ENCODE measurements at regions not wholly inside any gene's neighbourhood (a gene's known extent, or its start where the extent isn't known, plus 50 kb on each side); places are given as distances from the start of the nearest gene placed in this dataset.

DNA sequence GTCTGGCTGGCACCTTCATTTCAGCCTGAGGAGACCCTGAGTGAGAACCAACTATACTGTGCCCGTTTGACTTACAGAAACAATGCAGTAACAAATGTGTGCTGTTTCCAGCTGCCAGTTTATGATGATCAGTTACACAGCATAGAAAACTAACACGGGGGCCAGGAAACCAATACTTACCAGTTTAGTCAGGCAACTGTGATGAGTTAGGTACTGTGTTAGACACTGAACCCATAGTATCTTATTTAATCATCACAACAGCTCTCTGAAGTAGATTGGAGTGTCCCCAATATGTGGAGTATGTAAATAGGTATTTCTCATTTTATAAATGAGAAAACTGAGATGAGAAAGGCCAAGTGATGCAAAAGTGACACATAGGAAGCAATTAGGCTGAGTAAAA is 620.9 kb upstream of the KLF12 start:
- H3K4me1 Mint-ChIP-seq, result no peaks in the 10 kb centered on the region
- H3K4me1 ChIP-seq (ENCODE audit: control insufficient read depth, insufficient read depth, low read length, poor library complexity, severe bottlenecking), result no peaks in the 10 kb centered on the region
- H3K4me3 ChIP-seq (ENCODE audit: low read depth, low read length), result no peak overlapping the region
- no peak overlapping the region for H3K27ac Mint-ChIP-seq
- DNase-seq (no peak), ATAC-seq (ENCODE audit: low read depth in 2 of 2) (no peak)
- H3K36me3 ChIP-seq (ENCODE audit: control insufficient read depth, insufficient read depth, low read length), result no peaks in the 10 kb centered on the region
- no peaks in the 10 kb centered on the region for H3K9me3 Mint-ChIP-seq
- H3K27me3 Mint-ChIP-seq, result peaks cover 4% of the 10 kb centered on the region
- no peaks in the 10 kb centered on the region for H3K27me3 ChIP-seq (ENCODE audit: control insufficient read depth, insufficient read depth, low read length)
- no peak overlapping the region for H3K27ac ChIP-seq (ENCODE audit: insufficient read depth, low read length, poor library complexity, severe bottlenecking)
- H3K4me3 Mint-ChIP-seq, result no peak overlapping the region
- no peaks in the 10 kb centered on the region for H3K9me3 ChIP-seq (ENCODE audit: control insufficient read depth in 2 of 2, low read length in 2 of 2)
- H3K36me3 Mint-ChIP-seq, result no peaks in the 10 kb centered on the region

- Mint-ChIP-seq H3K36me3 (no peaks in the 10 kb centered on the region), H3K4me3 (no peak overlapping the region), H3K27me3 (peaks cover 4% of the 10 kb centered on the region), H3K27ac (no peak overlapping the region), H3K9me3 (no peaks in the 10 kb centered on the region), H3K4me1 (no peaks in the 10 kb centered on the region)
- Histone ChIP-seq H3K4me3 (ENCODE audit: low read depth, low read length) (no peak overlapping the region), H3K27ac (ENCODE audit: insufficient read depth, low read length, poor library complexity, severe bottlenecking) (no peak overlapping the region), H3K4me1 (ENCODE audit: control insufficient read depth, insufficient read depth, low read length, poor library complexity, severe bottlenecking) (no peaks in the 10 kb centered on the region), H3K27me3 (ENCODE audit: control insufficient read depth, insufficient read depth, low read length) (no peaks in the 10 kb centered on the region), H3K36me3 (ENCODE audit: control insufficient read depth, insufficient read depth, low read length) (no peaks in the 10 kb centered on the region), H3K9me3 (ENCODE audit: control insufficient read depth in 2 of 2, low read length in 2 of 2) (no peaks in the 10 kb centered on the region)
- DNase-seq (no peak), ATAC-seq (ENCODE audit: low read depth in 2 of 2) (no peak)
Observed at GRCh38 chr13:74751739-74752138, 617.5 kb upstream of the KLF12 start.

GRCh38 chr13:74747186-74747955 is 613.2 kb upstream of the KLF12 start:
- Mint-ChIP-seq H3K9me3 (peaks cover 0 to 3% (median 0%) of the 10 kb centered on the region in 7 donors), H3K4me3 (no peak overlapping the region), H3K27ac (no peak overlapping the region), H3K4me1 (no peaks in the 10 kb centered on the region), H3K27me3 (no peaks in the 10 kb centered on the region), H3K36me3 (no peaks in the 10 kb centered on the region)
- DNase-seq (no peak), ATAC-seq (ENCODE audit: low read depth in 2 of 2) (no peak)
- Histone ChIP-seq H3K4me3 (ENCODE audit: low read depth, low read length) (no peak overlapping the region), H3K9me3 (ENCODE audit: control insufficient read depth in 2 of 2, low read length in 2 of 2) (no peaks in the 10 kb centered on the region), H3K27ac (ENCODE audit: insufficient read depth, low read length, poor library complexity, severe bottlenecking) (no peak overlapping the region), H3K4me1 (ENCODE audit: control insufficient read depth, insufficient read depth, low read length, poor library complexity, severe bottlenecking) (no peaks in the 10 kb centered on the region), H3K27me3 (ENCODE audit: control insufficient read depth, insufficient read depth, low read length) (no peaks in the 10 kb centered on the region), H3K36me3 (ENCODE audit: control insufficient read depth, insufficient read depth, low read length) (no peaks in the 10 kb centered on the region)

DNA sequence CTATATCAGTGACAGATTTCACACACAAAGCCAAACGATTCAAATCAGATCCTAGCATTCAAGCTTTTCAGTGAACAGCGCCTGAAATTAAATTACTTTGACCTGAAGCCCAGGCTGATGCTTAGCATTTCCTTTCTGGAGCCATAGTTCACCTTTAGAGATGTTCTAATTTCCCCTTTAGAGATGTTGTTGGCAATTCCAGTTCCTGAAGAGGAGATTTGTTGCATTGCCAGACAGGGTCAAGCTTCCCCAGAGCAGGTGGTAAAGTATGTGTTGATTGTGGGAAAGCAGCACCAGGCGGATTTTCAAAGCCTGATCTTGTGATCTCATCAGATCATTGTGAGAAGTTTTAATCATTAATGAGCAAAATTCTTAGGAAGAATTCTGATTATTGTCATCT is 609.8 kb upstream of the KLF12 start:
- Mint-ChIP-seq H3K4me1 (no peaks in the 10 kb centered on the region), H3K36me3 (no peaks in the 10 kb centered on the region), H3K9me3 (peaks cover 0 to 4% (median 0%) of the 10 kb centered on the region in 7 donors), H3K27me3 (peaks cover 7% of the 10 kb centered on the region), H3K27ac (no peak overlapping the region), H3K4me3 (no peak overlapping the region)
- DNase-seq (no peak), ATAC-seq (ENCODE audit: low read depth in 2 of 2) (no peak)
- H3K27ac ChIP-seq (ENCODE audit: insufficient read depth, low read length, poor library complexity, severe bottlenecking), result no peak overlapping the region
- H3K4me3 ChIP-seq (ENCODE audit: low read depth, low read length), result no peak overlapping the region
- H3K36me3 ChIP-seq (ENCODE audit: control insufficient read depth, insufficient read depth, low read length), result no peaks in the 10 kb centered on the region
- H3K9me3 ChIP-seq (ENCODE audit: control insufficient read depth in 2 of 2, low read length in 2 of 2), result no peaks in the 10 kb centered on the region
- no peaks in the 10 kb centered on the region for H3K27me3 ChIP-seq (ENCODE audit: control insufficient read depth, insufficient read depth, low read length)
- H3K4me1 ChIP-seq (ENCODE audit: control insufficient read depth, insufficient read depth, low read length, poor library complexity, severe bottlenecking), result no peaks in the 10 kb centered on the region

DNA sequence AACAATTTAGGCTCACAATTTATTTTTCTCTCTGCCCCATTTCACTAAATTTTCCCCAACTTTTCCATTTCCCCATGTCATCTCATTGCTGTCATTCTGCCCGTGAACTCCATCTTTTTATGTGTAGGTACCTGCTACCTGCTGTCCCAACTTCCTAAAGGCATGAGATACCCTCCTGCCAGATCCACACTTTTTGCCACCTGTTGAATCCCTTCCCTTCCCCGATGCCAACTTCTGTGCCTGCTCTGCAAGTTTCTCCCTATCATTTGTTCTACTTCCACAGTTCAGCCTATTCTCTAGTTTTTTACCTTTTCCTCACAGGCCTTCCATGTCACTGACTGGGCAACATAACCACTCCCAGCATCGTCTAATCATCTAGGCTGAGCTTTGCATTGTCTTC is 607.5 kb upstream of the KLF12 start:
- Histone ChIP-seq H3K9me3 (ENCODE audit: control insufficient read depth in 2 of 2, low read length in 2 of 2) (no peaks in the 10 kb centered on the region), H3K27ac (ENCODE audit: insufficient read depth, low read length, poor library complexity, severe bottlenecking) (no peak overlapping the region), H3K36me3 (ENCODE audit: control insufficient read depth, insufficient read depth, low read length) (no peaks in the 10 kb centered on the region), H3K27me3 (ENCODE audit: control insufficient read depth, insufficient read depth, low read length) (no peaks in the 10 kb centered on the region), H3K4me1 (ENCODE audit: control insufficient read depth, insufficient read depth, low read length, poor library complexity, severe bottlenecking) (no peaks in the 10 kb centered on the region), H3K4me3 (ENCODE audit: low read depth, low read length) (no peak overlapping the region)
- H3K4me1 Mint-ChIP-seq, result no peaks in the 10 kb centered on the region
- H3K36me3 Mint-ChIP-seq, result no peaks in the 10 kb centered on the region
- no peak overlapping the region for H3K27ac Mint-ChIP-seq
- peaks cover 0 to 4% (median 0%) of the 10 kb centered on the region in 7 donors for H3K9me3 Mint-ChIP-seq
- peaks cover 7% of the 10 kb centered on the region for H3K27me3 Mint-ChIP-seq
- ATAC-seq (ENCODE audit: low read depth in 2 of 2) (no peak), DNase-seq (no peak)
- H3K4me3 Mint-ChIP-seq, result no peak overlapping the region

DNA sequence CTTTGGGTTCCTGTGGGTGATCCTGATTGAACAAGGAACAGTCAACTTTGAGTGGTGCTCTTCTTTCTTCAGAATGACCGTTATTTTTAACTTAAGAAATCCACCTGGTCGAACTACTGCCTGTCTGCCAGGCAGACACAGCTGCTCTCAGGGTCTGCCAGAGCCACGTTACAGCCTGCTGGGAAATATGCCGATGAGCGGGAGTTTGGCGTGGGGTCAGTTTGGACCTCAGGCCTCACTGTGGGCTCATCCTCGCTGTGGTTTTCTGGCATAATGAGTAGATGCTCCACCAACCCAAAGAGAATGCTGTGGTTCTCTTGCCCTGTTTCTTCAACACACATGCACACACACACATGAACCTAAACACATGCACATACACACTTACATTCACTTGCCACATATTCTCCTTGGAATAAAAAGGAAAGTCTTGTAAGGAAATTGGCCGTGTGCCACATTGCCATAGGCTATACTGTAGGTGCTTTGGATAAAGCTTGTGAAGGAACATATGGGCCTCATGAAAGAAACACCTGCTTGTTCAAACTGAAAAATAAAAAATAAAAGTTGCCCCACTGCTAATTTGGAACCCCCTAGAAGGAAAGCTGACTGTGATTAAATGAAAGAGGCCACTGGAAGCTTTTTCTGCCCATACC is 598.7 kb upstream of the KLF12 start:
- H3K9me3 ChIP-seq (ENCODE audit: control insufficient read depth in 2 of 2, low read length in 2 of 2), result no peaks in the 10 kb centered on the region
- H3K27me3 ChIP-seq (ENCODE audit: control insufficient read depth, insufficient read depth, low read length), result no peaks in the 10 kb centered on the region
- peaks cover 23% of the 10 kb centered on the region for H3K27me3 Mint-ChIP-seq
- H3K4me3 Mint-ChIP-seq, result no peak overlapping the region
- no peak overlapping the region for H3K27ac Mint-ChIP-seq
- H3K36me3 ChIP-seq (ENCODE audit: control insufficient read depth, insufficient read depth, low read length), result no peaks in the 10 kb centered on the region
- no peak for ATAC-seq (ENCODE audit: low read depth in 2 of 2)
- H3K36me3 Mint-ChIP-seq, result no peaks in the 10 kb centered on the region
- H3K4me3 ChIP-seq (ENCODE audit: low read depth, low read length), result no peak overlapping the region
- H3K4me1 ChIP-seq (ENCODE audit: control insufficient read depth, insufficient read depth, low read length, poor library complexity, severe bottlenecking), result no peaks in the 10 kb centered on the region
- H3K27ac ChIP-seq (ENCODE audit: insufficient read depth, low read length, poor library complexity, severe bottlenecking), result no peak overlapping the region
- DNase-seq, result no peak
- H3K9me3 Mint-ChIP-seq, result peaks cover 0 to 1% (median 0%) of the 10 kb centered on the region in 7 donors
- H3K4me1 Mint-ChIP-seq, result no peaks in the 10 kb centered on the region

- DNase-seq (no peak), ATAC-seq (ENCODE audit: low read depth in 2 of 2) (no peak)
- Mint-ChIP-seq H3K9me3 (peaks cover 0 to 1% (median 0%) of the 10 kb centered on the region in 7 donors), H3K4me1 (no peaks in the 10 kb centered on the region), H3K27ac (no peak overlapping the region), H3K27me3 (peaks cover 27% of the 10 kb centered on the region), H3K36me3 (no peaks in the 10 kb centered on the region), H3K4me3 (no peak overlapping the region)
- no peak overlapping the region for H3K4me3 ChIP-seq (ENCODE audit: low read depth, low read length)
- no peaks in the 10 kb centered on the region for H3K9me3 ChIP-seq (ENCODE audit: control insufficient read depth in 2 of 2, low read length in 2 of 2)
- H3K27ac ChIP-seq (ENCODE audit: insufficient read depth, low read length, poor library complexity, severe bottlenecking), result no peak overlapping the region
- no peaks in the 10 kb centered on the region for H3K36me3 ChIP-seq (ENCODE audit: control insufficient read depth, insufficient read depth, low read length)
- H3K4me1 ChIP-seq (ENCODE audit: control insufficient read depth, insufficient read depth, low read length, poor library complexity, severe bottlenecking), result no peaks in the 10 kb centered on the region
- no peaks in the 10 kb centered on the region for H3K27me3 ChIP-seq (ENCODE audit: control insufficient read depth, insufficient read depth, low read length)
Observed at GRCh38 chr13:74731731-74732130, 597.5 kb upstream of the KLF12 start.
